Activated naive CD4-positive, alpha-beta T cell treated with anti-CD3 and anti-CD28 coated beads, Interleukin-2, amount 50 U/mL, for 24 hours (primary cell): ENCODE measurements at regions not wholly inside any gene's neighbourhood (a gene's known extent, or its start where the extent isn't known, plus 50 kb on each side); places are given as distances from the start of the nearest gene placed in this dataset.

ENCODE experiments used
- H3K27ac Mint-ChIP-seq: one replicate; pipeline ENCODE4 v1.8.0; 2021; ENCODE audit warnings: mild to moderate bottlenecking, mixed read lengths
- H3K27me3 Mint-ChIP-seq: one replicate; pipeline ENCODE4 v1.8.0; 2021; ENCODE audit warnings: mixed read lengths
- H3K36me3 Mint-ChIP-seq: one replicate; pipeline ENCODE4 v1.8.0; 2021; ENCODE audit warnings: mixed read lengths
- H3K4me1 Mint-ChIP-seq: one replicate; pipeline ENCODE4 v1.8.0; 2021; ENCODE audit warnings: mixed read lengths
- H3K4me3 Mint-ChIP-seq: one replicate; pipeline ENCODE4 v1.8.0; 2021; ENCODE audit warnings: mild to moderate bottlenecking, mixed read lengths
- H3K9me3 Mint-ChIP-seq: one replicate; pipeline ENCODE4 v1.8.0; 2021; ENCODE audit warnings: mixed read lengths

GRCh38 chr13:65866138-65866537 lies 1364.0 kb downstream of the PCDH9 start:
- no peaks in the 10 kb centered on the region for H3K4me1 Mint-ChIP-seq
- no peak overlapping the region for H3K4me3 Mint-ChIP-seq
- no peaks in the 10 kb centered on the region for H3K27me3 Mint-ChIP-seq
- peaks cover 4% of the 10 kb centered on the region for H3K9me3 Mint-ChIP-seq
- H3K36me3 Mint-ChIP-seq = no peaks in the 10 kb centered on the region
- no peak overlapping the region for H3K27ac Mint-ChIP-seq

- peaks cover 4% of the 10 kb centered on the region for H3K9me3 Mint-ChIP-seq
- H3K27ac Mint-ChIP-seq = no peak overlapping the region
- H3K36me3 Mint-ChIP-seq = no peaks in the 10 kb centered on the region
- no peak overlapping the region for H3K4me3 Mint-ChIP-seq
- no peaks in the 10 kb centered on the region for H3K27me3 Mint-ChIP-seq
- no peaks in the 10 kb centered on the region for H3K4me1 Mint-ChIP-seq
These were observed 1364.9 kb downstream of the PCDH9 start for GRCh38 chr13:65865206-65865605.

- Mint-ChIP-seq H3K36me3 (no peaks in the 10 kb centered on the region), H3K27me3 (no peaks in the 10 kb centered on the region), H3K27ac (peak overlapping the region; percentile 21), H3K9me3 (peaks cover 4% of the 10 kb centered on the region), H3K4me1 (no peaks in the 10 kb centered on the region), H3K4me3 (no peak overlapping the region)
These were observed 1366.1 kb downstream of the PCDH9 start for GRCh38 chr13:65864039-65864438.

GRCh38 chr13:65860306-65860705 lies 1369.8 kb downstream of the PCDH9 start:
- H3K4me3 Mint-ChIP-seq = no peak overlapping the region
- H3K9me3 Mint-ChIP-seq = no peaks in the 10 kb centered on the region
- no peaks in the 10 kb centered on the region for H3K27me3 Mint-ChIP-seq
- H3K36me3 Mint-ChIP-seq = no peaks in the 10 kb centered on the region
- H3K27ac Mint-ChIP-seq = no peak overlapping the region
- no peaks in the 10 kb centered on the region for H3K4me1 Mint-ChIP-seq

GRCh38 chr13:65857942-65858565 lies 1372.1 kb downstream of the PCDH9 start:
- H3K27ac Mint-ChIP-seq = no peak overlapping the region
- no peaks in the 10 kb centered on the region for H3K9me3 Mint-ChIP-seq
- H3K36me3 Mint-ChIP-seq = no peaks in the 10 kb centered on the region
- no peaks in the 10 kb centered on the region for H3K4me1 Mint-ChIP-seq
- H3K4me3 Mint-ChIP-seq = no peak overlapping the region
- no peaks in the 10 kb centered on the region for H3K27me3 Mint-ChIP-seq

GRCh38 chr13:65856431-65856830 lies 1373.7 kb downstream of the PCDH9 start:
- no peak overlapping the region for H3K27ac Mint-ChIP-seq
- no peaks in the 10 kb centered on the region for H3K4me1 Mint-ChIP-seq
- H3K36me3 Mint-ChIP-seq = no peaks in the 10 kb centered on the region
- H3K4me3 Mint-ChIP-seq = no peak overlapping the region
- H3K27me3 Mint-ChIP-seq = no peaks in the 10 kb centered on the region
- H3K9me3 Mint-ChIP-seq = no peaks in the 10 kb centered on the region

- no peaks in the 10 kb centered on the region for H3K9me3 Mint-ChIP-seq
- H3K4me3 Mint-ChIP-seq = no peak overlapping the region
These were observed 1374.8 kb downstream of the PCDH9 start for GRCh38 chr13:65855242-65855805.

GRCh38 chr13:65854431-65854830 lies 1375.7 kb downstream of the PCDH9 start:
- H3K27ac Mint-ChIP-seq = no peak overlapping the region
- H3K36me3 Mint-ChIP-seq = no peaks in the 10 kb centered on the region
- no peaks in the 10 kb centered on the region for H3K27me3 Mint-ChIP-seq
- no peaks in the 10 kb centered on the region for H3K9me3 Mint-ChIP-seq
- no peaks in the 10 kb centered on the region for H3K4me1 Mint-ChIP-seq
- H3K4me3 Mint-ChIP-seq = no peak overlapping the region

More at GRCh38 chr13:65855242-65855805, 1374.8 kb downstream of the PCDH9 start:
- Mint-ChIP-seq H3K27me3 (no peaks in the 10 kb centered on the region), H3K36me3 (no peaks in the 10 kb centered on the region), H3K4me1 (no peaks in the 10 kb centered on the region), H3K27ac (no peak overlapping the region)

GRCh38 chr13:65844266-65844841 lies 1385.8 kb downstream of the PCDH9 start:
- Mint-ChIP-seq H3K27me3 (no peaks in the 10 kb centered on the region), H3K36me3 (no peaks in the 10 kb centered on the region), H3K4me1 (no peaks in the 10 kb centered on the region), H3K27ac (no peak overlapping the region), H3K4me3 (no peak overlapping the region), H3K9me3 (peaks cover 4% of the 10 kb centered on the region)

- Mint-ChIP-seq H3K4me1 (no peaks in the 10 kb centered on the region), H3K36me3 (no peaks in the 10 kb centered on the region), H3K27ac (no peak overlapping the region)
These were observed 1386.8 kb downstream of the PCDH9 start for GRCh38 chr13:65843314-65843731.

GRCh38 chr13:65841156-65841555 lies 1389.0 kb downstream of the PCDH9 start:
- Mint-ChIP-seq H3K36me3 (no peaks in the 10 kb centered on the region), H3K9me3 (peaks cover 4% of the 10 kb centered on the region), H3K4me1 (no peaks in the 10 kb centered on the region), H3K4me3 (no peak overlapping the region), H3K27me3 (no peaks in the 10 kb centered on the region), H3K27ac (no peak overlapping the region)

More at GRCh38 chr13:65843314-65843731, 1386.8 kb downstream of the PCDH9 start:
- Mint-ChIP-seq H3K27me3 (no peaks in the 10 kb centered on the region), H3K9me3 (peaks cover 4% of the 10 kb centered on the region), H3K4me3 (no peak overlapping the region)

- H3K4me3 Mint-ChIP-seq = no peak overlapping the region
- H3K36me3 Mint-ChIP-seq = no peaks in the 10 kb centered on the region
- H3K9me3 Mint-ChIP-seq = no peaks in the 10 kb centered on the region
These were observed 1394.1 kb downstream of the PCDH9 start for GRCh38 chr13:65836066-65836465.

GRCh38 chr13:65834897-65835296 lies 1395.2 kb downstream of the PCDH9 start:
- Mint-ChIP-seq H3K4me1 (no peaks in the 10 kb centered on the region), H3K4me3 (no peak overlapping the region), H3K36me3 (no peaks in the 10 kb centered on the region)

More at GRCh38 chr13:65836066-65836465, 1394.1 kb downstream of the PCDH9 start:
- H3K4me1 Mint-ChIP-seq = no peaks in the 10 kb centered on the region
- H3K27ac Mint-ChIP-seq = no peak overlapping the region
- no peaks in the 10 kb centered on the region for H3K27me3 Mint-ChIP-seq

GRCh38 chr13:65830411-65831205 lies 1399.5 kb downstream of the PCDH9 start:
- Mint-ChIP-seq H3K36me3 (no peaks in the 10 kb centered on the region), H3K27me3 (no peaks in the 10 kb centered on the region), H3K9me3 (no peaks in the 10 kb centered on the region), H3K4me1 (no peaks in the 10 kb centered on the region), H3K4me3 (no peak overlapping the region), H3K27ac (no peak overlapping the region)

More at GRCh38 chr13:65834897-65835296, 1395.2 kb downstream of the PCDH9 start:
- Mint-ChIP-seq H3K9me3 (no peaks in the 10 kb centered on the region), H3K27ac (no peak overlapping the region), H3K27me3 (no peaks in the 10 kb centered on the region)

- H3K9me3 Mint-ChIP-seq = no peaks in the 10 kb centered on the region
- H3K4me3 Mint-ChIP-seq = no peak overlapping the region
- H3K27ac Mint-ChIP-seq = no peak overlapping the region
- H3K4me1 Mint-ChIP-seq = no peaks in the 10 kb centered on the region
- no peaks in the 10 kb centered on the region for H3K27me3 Mint-ChIP-seq
- H3K36me3 Mint-ChIP-seq = no peaks in the 10 kb centered on the region
These were observed 1400.7 kb downstream of the PCDH9 start for GRCh38 chr13:65829241-65830008.
